ENCODE measurements at regions not wholly inside any gene's neighbourhood (a gene's known extent, or its start where the extent isn't known, plus 50 kb on each side); places are given as distances from the start of the nearest gene placed in this dataset.

DNA sequence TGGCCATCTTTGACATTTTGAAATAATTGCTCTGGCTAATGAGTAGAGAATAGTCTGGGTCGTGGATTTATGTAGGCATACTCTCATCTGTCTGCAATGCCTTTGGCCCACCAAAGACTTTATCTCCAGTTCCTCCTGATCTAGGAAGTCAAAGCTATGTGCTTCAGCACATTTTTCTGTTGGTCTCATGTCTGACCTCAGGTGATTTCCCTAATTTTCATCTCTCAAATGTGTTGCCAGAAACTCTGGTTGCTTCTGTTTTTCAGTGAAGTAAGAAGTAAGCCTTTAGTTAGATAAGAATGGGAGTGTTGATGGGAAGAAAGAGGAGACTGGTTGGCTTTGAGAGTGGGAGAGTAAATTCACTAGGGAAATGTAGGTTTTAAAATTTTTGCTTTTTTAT, 66.4 kb downstream of the GPR88 start:
- no peak overlapping the region for H2BK15ac ChIP-seq (ENCODE audit: low read length)
- H3K18ac ChIP-seq (ENCODE audit: extremely low read depth, low read length) = no peak overlapping the region
- H3K27me3 ChIP-seq (replicated peaks in 1 of 4; ENCODE audit: control insufficient read depth in 3 of 4, extremely low read depth in 1 of 4, insufficient read depth in 3 of 4, low read length in 3 of 4) = no peaks in the 10 kb centered on the region
- H2AK5ac ChIP-seq (ENCODE audit: low read depth, low read length) = no peak overlapping the region
- H3K23ac ChIP-seq (ENCODE audit: insufficient read length) = no peak overlapping the region
- H2AFZ ChIP-seq (ENCODE audit: low read length) = no peak overlapping the region
- 83% methylated on average over 1 of the region's 1 CpG; no CpG with 5 or more reads in 1 of the 2 experiments for WGBS, 2 experiments (ENCODE audit: extremely low coverage in 1 of 2, insufficient coverage in 1 of 2, insufficient read length in 1 of 2, insufficient replicate concordance in 2 of 2, low coverage in 1 of 2, low lambda C conversion rate in 2 of 2, missing lambda C conversion rate in 1 of 2)
- H4K8ac ChIP-seq (ENCODE audit: extremely low read depth, insufficient read depth, low read length) = no peak overlapping the region
- no peaks in the 10 kb centered on the region; the same call in 1 of the 2 replicates for H3K23me2 ChIP-seq (ENCODE audit: low read depth, low read length)
- POLR2A ChIA-PET (ENCODE audit: partially characterized antibody) = no interaction called here
- no peak overlapping the region for H4K91ac ChIP-seq (replicated peaks; ENCODE audit: insufficient read length, low read length)
- CTCF ChIA-PET (ENCODE audit: partially characterized antibody) = interaction anchor here (3.8 kb wide), 1 partner anchor 12 kb away, joined by 12 read pairs; no protein-coding TSS in a partner anchor
- no peak overlapping the region for H2BK12ac ChIP-seq (ENCODE audit: low read depth, low read length)
- no peak overlapping the region for H3K4me3 ChIP-seq (ENCODE audit: extremely low read depth in 1 of 4, insufficient read depth in 2 of 4, low read depth in 3 of 4, low read length in 4 of 4)
- no peaks in the 10 kb centered on the region for H3K79me1 ChIP-seq (ENCODE audit: low read depth, low read length)
- no peak overlapping the region for H4K5ac ChIP-seq (ENCODE audit: insufficient read length, low read depth, low read length)
- peaks cover 10 to 12% of the 10 kb centered on the region in 2 experiments for H3K9me3 ChIP-seq (ENCODE audit: insufficient read depth in 2 of 2, low read depth in 1 of 2, low read length in 1 of 2)
- no peak overlapping the region for H2BK120ac ChIP-seq (replicated peaks; ENCODE audit: low read depth, low read length)
- no peak overlapping the region for H3K56ac ChIP-seq (replicated peaks; ENCODE audit: insufficient read length, low read depth, low read length)
- H3K27ac ChIP-seq (ENCODE audit: low read depth, low read length) = no peak overlapping the region
- H3K4ac ChIP-seq (replicated peaks; ENCODE audit: insufficient read length, low read depth, low read length) = no peak overlapping the region
- H2BK20ac ChIP-seq (ENCODE audit: low read length) = no peak overlapping the region
- no peak overlapping the region; a peak in 2 of 7 replicates for H3K9ac ChIP-seq (replicated peaks in 1 of 4; ENCODE audit: extremely low read depth in 1 of 4, low read depth in 3 of 4, low read length in 3 of 4)
- H4K20me1 ChIP-seq (replicated peaks in 1 of 2; ENCODE audit: control insufficient read depth in 1 of 2, insufficient read depth in 2 of 2, low read length in 2 of 2) = no peaks in the 10 kb centered on the region
- no peaks in the 10 kb centered on the region for H3K4me1 ChIP-seq (replicated peaks in 1 of 4; ENCODE audit: control insufficient read depth in 3 of 4, insufficient read depth in 4 of 4, low read length in 3 of 4)
- H3K14ac ChIP-seq (ENCODE audit: insufficient read length) = no peak overlapping the region
- H3K4me2 ChIP-seq (ENCODE audit: insufficient read depth in 1 of 2, low read depth in 2 of 2, low read length in 2 of 2) = no peak overlapping the region
- H2BK5ac ChIP-seq (ENCODE audit: low read depth, low read length) = no peak overlapping the region
- H3K79me2 ChIP-seq (ENCODE audit: control insufficient read depth in 1 of 2, insufficient read depth in 2 of 2, low read length in 2 of 2) = no peaks in the 10 kb centered on the region
- no peak for FAIRE-seq
- H3K36me3 ChIP-seq (ENCODE audit: control insufficient read depth in 2 of 4, insufficient read depth in 4 of 4, low read length in 3 of 4) = no peaks in the 10 kb centered on the region
- DNase-seq (ENCODE audit: low read depth in 1 of 2, low spot score in 2 of 2) = no peak
- TF ChIP-seq, protein P1, sequence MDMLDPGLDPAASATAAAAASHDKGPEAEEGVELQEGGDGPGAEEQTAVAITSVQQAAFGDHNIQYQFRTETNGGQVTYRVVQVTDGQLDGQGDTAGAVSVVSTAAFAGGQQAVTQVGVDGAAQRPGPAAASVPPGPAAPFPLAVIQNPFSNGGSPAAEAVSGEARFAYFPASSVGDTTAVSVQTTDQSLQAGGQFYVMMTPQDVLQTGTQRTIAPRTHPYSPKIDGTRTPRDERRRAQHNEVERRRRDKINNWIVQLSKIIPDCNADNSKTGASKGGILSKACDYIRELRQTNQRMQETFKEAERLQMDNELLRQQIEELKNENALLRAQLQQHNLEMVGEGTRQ (IDR thresholded peaks at IDR 0.05; ENCODE audit: low read length) = no peak
- no peak for TF ChIP-seq KDM5A (IDR thresholded peaks at IDR 0.05; ENCODE audit: low read length)
- TF ChIP-seq, protein P2, sequence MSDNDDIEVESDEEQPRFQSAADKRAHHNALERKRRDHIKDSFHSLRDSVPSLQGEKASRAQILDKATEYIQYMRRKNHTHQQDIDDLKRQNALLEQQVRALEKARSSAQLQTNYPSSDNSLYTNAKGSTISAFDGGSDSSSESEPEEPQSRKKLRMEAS (IDR thresholded peaks at IDR 0.05) = no peak
- no peak for TF ChIP-seq TBP (IDR thresholded peaks at IDR 0.05; ENCODE audit: low read depth, low read length)
- TF ChIP-seq CHD2 (IDR thresholded peaks at IDR 0.05; ENCODE audit: low read length) = no peak

Data from H1 (cell line).